Heart right ventricle (tissue), 16 donors: ENCODE measurements at regions not wholly inside any gene's neighbourhood (a gene's known extent, or its start where the extent isn't known, plus 50 kb on each side); places are given as distances from the start of the nearest gene placed in this dataset.
A peak's percentile ranks its signal among the peaks of the same experiment; 100 is the strongest.
"Not testable (repeated sequence)": the region's sequence is repeated elsewhere in the genome, so short reads cannot be mapped to it uniquely, and the experiment has no call there.

Experiments used
- ATAC-seq, 8 donors: fragments of 200-7000 bp; cut with Tn5 transposase; one replicate each; pipeline ENCODE4 v1.9.1; 2020; ENCODE audit warnings: mild to moderate bottlenecking in 8 of 8, moderate library complexity in 8 of 8, moderate number of reproducible peaks in 1 of 8
- DNase-seq, 2 donors: peaks; one replicate each; pipeline ENCODE4 v3.0.0-alpha.2; 2020
- H3K27ac ChIP-seq, 10 donors: fragments of 200-600 bp; sonication (generic) in 2 of 10; one replicate each; pipeline versions ENCODE4 v1.5.0 to v1.8.0; 2020 to 2022; ENCODE audit warnings: mild to moderate bottlenecking in 3 of 10
- H3K27me3 ChIP-seq, 7 donors: fragments of 200-600 bp; one replicate each; pipeline ENCODE4 v1.8.0; 2021 to 2022; ENCODE audit warnings: mild to moderate bottlenecking in 2 of 7
- H3K36me3 ChIP-seq, 9 donors: fragments of 200-600 bp; sonication (generic) in 1 of 9; one replicate each; pipeline versions ENCODE4 v1.5.0 to v1.8.0; 2020 to 2022; ENCODE audit warnings: mild to moderate bottlenecking in 2 of 9
- H3K4me1 ChIP-seq, 9 donors: fragments of 200-600 bp; sonication (generic) in 1 of 9; one replicate each; pipeline versions ENCODE4 v1.5.0 to v1.8.0; 2020 to 2022; ENCODE audit warnings: mild to moderate bottlenecking in 4 of 9
- H3K4me3 ChIP-seq, 10 donors: fragments of 200-600 bp; sonication (generic) in 2 of 10; one replicate each; pipeline versions ENCODE4 v1.5.0 to v1.8.0; 2020 to 2022; ENCODE audit warnings: mild to moderate bottlenecking in 7 of 10, moderate library complexity in 2 of 10
- H3K9me3 ChIP-seq, 11 donors: fragments of 200-600 bp in 10 of 11; sonication (generic) in 2 of 11; one replicate each; pipeline versions ENCODE4 v1.5.0 to v1.8.0; 2013 to 2022; ENCODE audit warnings: mild to moderate bottlenecking in 2 of 11, control low read depth in 1 of 11, moderate library complexity in 1 of 11
- CTCF ChIP-seq, 9 donors: fragments of 200-600 bp; sonication (generic) in 2 of 9; IDR thresholded peaks; one replicate each; pipeline versions ENCODE4 v1.5.0 to v1.8.0; 2021 to 2022; ENCODE audit warnings: antibody characterized with exemption in 9 of 9, mild to moderate bottlenecking in 5 of 9, moderate library complexity in 1 of 9
- WGBS, 2 donors: extraction: QIAGEN DNeasy Blood & Tissue Kit; methylation state at CpG; one replicate each; pipeline ENCODE4 v1.1.7; 2013; ENCODE audit warnings: inconsistent platforms in 1 of 2; 5-methylcytosine and 5-hydroxymethylcytosine counted together
- intact Hi-C, 10 donors: fragments of 100-400 bp; cut with DNase I; formaldehyde crosslinking; loops; one replicate each; pipeline versions ENCODE4 v1.11.1 to v1.14.2; 2022
- donor health status: Arrhythmogenic right ventricular cardiomyopathy.
- donor health status: ischemic (EF 13 %, LVEDD 7.1; RV severe dilation, severe dysfunction).
- donor health status: healthy with polysubstance abuse.
- donor health status: DM: no; HTN: yes; CAD: no.
- donor health status: DM: no; HTN: no; CAD: no.
- donor health status: ischemic (EF 25% LVEDD 6.9; RV normal size, moderate dysfunction).
- donor health status: ischemic (EF 25% LVEDD 5.7; RV mildly dilated, moderate dysfunction).
- donor health status: healthy.
- donor health status: DM: yes; HTN: yes; CAD: no.
- donor health status: Ischemic cardiomyopathy.
- donor health status: ischemic (EF 35%, LVEDD 5.7; RV mildly dilated, moderate dysfunction).
- donor health status: nonischemic (EF 11% LVEDD 7.7; RV severe dilation, severe dysfunction).
- donor health status: DM: yes; HTN: yes; CAD: no.
- donor health status: PGD.
- donor health status: ischemic (EF 29% LVEDD 5.4; RV normal size, mild dysfunction).
- donor health status: nonischemic (EF 23%, LVEDD 6.1; RV moderate dilation, normal function).

GRCh38 chr14:105917933-105918436 is 391.6 kb downstream of the TMEM121 start:
- no peaks in the 10 kb centered on the region for H3K4me1 ChIP-seq
- ATAC-seq (no peak), DNase-seq (peak in 1 of 2 donors; percentile 1)
- 84 to 89% methylated on average over 10 of the region's 10 CpGs for WGBS, 2 donors
- no peak overlapping the region for H3K4me3 ChIP-seq
- no peak for TF ChIP-seq CTCF (IDR thresholded peaks at IDR 0.05)
- no peaks in the 10 kb centered on the region for H3K36me3 ChIP-seq
- no peak overlapping the region for H3K27ac ChIP-seq
- peaks cover 0 to 16% (median 2%) of the 10 kb centered on the region in 11 donors for H3K9me3 ChIP-seq
- intact Hi-C loops: no loop called here
- H3K27me3 ChIP-seq: peaks cover 0 to 3% (median 0%) of the 10 kb centered on the region in 7 donors

GRCh38 chr14:105918496-105919262 is 392.3 kb downstream of the TMEM121 start:
- intact Hi-C loops: no loop called here
- H3K9me3 ChIP-seq: peaks cover 0 to 20% (median 7%) of the 10 kb centered on the region in 11 donors
- no peaks in the 10 kb centered on the region for H3K36me3 ChIP-seq
- no peak for TF ChIP-seq CTCF (IDR thresholded peaks at IDR 0.05)
- peak in 1 of 8 donors; percentile 23 for ATAC-seq
- H3K4me3 ChIP-seq: no peak overlapping the region
- peak in 1 of 2 donors; percentile 4 for DNase-seq
- H3K27me3 ChIP-seq: peaks cover 0 to 3% (median 0%) of the 10 kb centered on the region in 7 donors
- 71 to 79% methylated on average over 16 to 17 of the region's 17 CpGs for WGBS, 2 donors
- H3K27ac ChIP-seq: no peak overlapping the region
- H3K4me1 ChIP-seq: no peaks in the 10 kb centered on the region

GRCh38 chr14:105919458-105920150 is 393.2 kb downstream of the TMEM121 start:
- Histone ChIP-seq H3K27ac (no peak overlapping the region), H3K27me3 (peaks cover 0 to 3% (median 0%) of the 10 kb centered on the region in 7 donors), H3K36me3 (no peaks in the 10 kb centered on the region), H3K4me1 (no peaks in the 10 kb centered on the region), H3K4me3 (no peak overlapping the region), H3K9me3 (peaks cover 0 to 30% (median 12%) of the 10 kb centered on the region in 11 donors)
- 85 to 86% methylated on average over 21 of the region's 21 CpGs for WGBS, 2 donors
- TF ChIP-seq CTCF (IDR thresholded peaks at IDR 0.05): no peak
- DNase-seq (peak in 1 of 2 donors; percentile 0), ATAC-seq (peak in 1 of 8 donors; percentile 25)
- intact Hi-C loops: no loop called here

- peaks cover 0 to 32% (median 12%) of the 10 kb centered on the region in 11 donors for H3K9me3 ChIP-seq
- H3K27ac ChIP-seq, H3K36me3 ChIP-seq, H3K4me3 ChIP-seq, ATAC-seq, H3K4me1 ChIP-seq, H3K27me3 ChIP-seq, intact Hi-C loops: not testable (repeated sequence)
- WGBS, 2 donors: 75% methylated on average over 10 to 11 of the region's 11 CpGs
- peak in 1 of 2 donors; percentile 1 for DNase-seq
Measured at GRCh38 chr14:105920151-105920700, 393.8 kb downstream of the TMEM121 start.

GRCh38 chr14:105920803-105921755 is 394.7 kb downstream of the TMEM121 start:
- H3K27me3 ChIP-seq, H3K27ac ChIP-seq, H3K36me3 ChIP-seq, intact Hi-C loops, H3K4me1 ChIP-seq, H3K4me3 ChIP-seq, ATAC-seq: not testable (repeated sequence)
- H3K9me3 ChIP-seq: peaks cover 0 to 32% (median 10%) of the 10 kb centered on the region in 11 donors
- WGBS, 2 donors: 83 to 90% methylated on average over 23 to 24 of the region's 24 CpGs
- DNase-seq: peak in 1 of 2 donors; percentile 1

GRCh38 chr14:105921781-105922180 is 395.4 kb downstream of the TMEM121 start:
- H3K27me3 ChIP-seq, H3K4me1 ChIP-seq, H3K4me3 ChIP-seq, H3K27ac ChIP-seq, ATAC-seq, intact Hi-C loops, H3K36me3 ChIP-seq: not testable (repeated sequence)
- peak in 1 of 2 donors; percentile 0 for DNase-seq
- peaks cover 0 to 28% (median 5%) of the 10 kb centered on the region in 11 donors for H3K9me3 ChIP-seq
- 43 to 66% methylated on average over 4 of the region's 4 CpGs for WGBS, 2 donors
